MCF 10A (cell line): ENCODE measurements at regions not wholly inside any gene's neighbourhood (a gene's known extent, or its start where the extent isn't known, plus 50 kb on each side); places are given as distances from the start of the nearest gene placed in this dataset.

Source experiments
- BruUV-seq: library from RNA; stranded (reverse); fragments of 400-500 nt; replicated peaks from 2 replicates; lab custom pipeline; 2021; lab: Mats Ljungman, UMichigan
- CTCF ChIA-PET: fragments of 300-600 bp; sonication (Branson Sonifier 250); formaldehyde crosslinking; extraction: SDS; loops from one replicate; lab custom pipeline; 2021; ENCODE audit warnings: antibody characterized with exemption, inconsistent platforms; lab: Yijun Ruan, JAX
- POLR2A ChIA-PET: fragments of 300-600, 350-650 bp; sonication (Branson Sonifier 250); formaldehyde crosslinking; extraction: SDS; loops from one replicate; lab custom pipeline; 2020; ENCODE audit warnings: antibody characterized with exemption, inconsistent platforms; lab: Yijun Ruan, JAX
- DNase-seq: peaks from one replicate; pipeline ENCODE4 v3.0.0-alpha.2; 2018; ENCODE audit not compliant: unreplicated experiment
- H3K27ac Mint-ChIP-seq: one replicate; pipeline ENCODE4 v1.8.0; 2022; ENCODE audit warnings: mild to moderate bottlenecking, low read depth, mixed read lengths; ENCODE audit not compliant: unreplicated experiment
- H3K27me3 Mint-ChIP-seq: one replicate; pipeline ENCODE4 v1.8.0; 2022; ENCODE audit warnings: mixed read lengths; ENCODE audit not compliant: insufficient read depth, unreplicated experiment
- H3K36me3 Mint-ChIP-seq: one replicate; pipeline ENCODE4 v1.8.0; 2022; ENCODE audit warnings: mild to moderate bottlenecking, moderate library complexity, mixed read lengths; ENCODE audit not compliant: insufficient read depth, unreplicated experiment
- H3K4me1 Mint-ChIP-seq: one replicate; pipeline ENCODE4 v1.8.0; 2022; ENCODE audit warnings: mixed read lengths; ENCODE audit not compliant: insufficient read depth, unreplicated experiment
- H3K4me3 Mint-ChIP-seq: one replicate; pipeline ENCODE4 v1.8.0; 2022; ENCODE audit warnings: mild to moderate bottlenecking, moderate library complexity, mixed read lengths; ENCODE audit not compliant: unreplicated experiment
- H3K9me3 Mint-ChIP-seq: one replicate; pipeline ENCODE4 v1.8.0; 2022; ENCODE audit warnings: mixed read lengths; ENCODE audit not compliant: unreplicated experiment
- CTCF ChIP-seq: fragments of 200-600 bp; IDR thresholded peaks from one replicate; pipeline ENCODE4 v1.8.0; 2022; ENCODE audit warnings: antibody characterized with exemption, mild to moderate bottlenecking; ENCODE audit not compliant: unreplicated experiment
- intact Hi-C: fragments of 100-400 bp; cut with micrococcal nuclease; formaldehyde crosslinking; loops from 2 replicates; pipeline ENCODE4 v1.14.1; 2022

- no peak for TF ChIP-seq CTCF
- Mint-ChIP-seq H3K4me1 (peaks cover 6% of the 10 kb centered on the region), H3K36me3 (no peaks in the 10 kb centered on the region), H3K4me3 (no peak overlapping the region), H3K27me3 (no peaks in the 10 kb centered on the region), H3K9me3 (no peaks in the 10 kb centered on the region), H3K27ac (no peak overlapping the region)
- ChIA-PET POLR2A (no interaction called here), CTCF (interaction anchor here (1.0 to 1.4 kb wide), 2 partner anchors 9 to 18 kb away, joined by 3 to 6 read pairs; no protein-coding TSS in a partner anchor)
- intact Hi-C loops = no loop called here
- no TSS peak for BruUV-seq
- no peak for DNase-seq
Measured at GRCh38 chr12:98406378-98406777, 109.0 kb upstream of the TMPO start.

GRCh38 chr12:98408681-98409080 is 106.7 kb upstream of the TMPO start:
- intact Hi-C loops = no loop called here
- Mint-ChIP-seq H3K9me3 (no peaks in the 10 kb centered on the region), H3K4me1 (no peaks in the 10 kb centered on the region), H3K27ac (no peak overlapping the region), H3K4me3 (no peak overlapping the region), H3K27me3 (no peaks in the 10 kb centered on the region), H3K36me3 (no peaks in the 10 kb centered on the region)
- no peak for TF ChIP-seq CTCF
- POLR2A ChIA-PET = no interaction called here
- no TSS peak for BruUV-seq
- CTCF ChIA-PET = interaction anchor here (0.6 to 2.1 kb wide), 5 partner anchors 8 to 196 kb away, joined by 3 to 10 read pairs (median 6); no protein-coding TSS in a partner anchor
- DNase-seq = no peak

GRCh38 chr12:98409548-98409947 is 105.8 kb upstream of the TMPO start:
- intact Hi-C loops = no loop called here
- ChIA-PET POLR2A (interaction anchor here (1.0 kb wide), 1 partner anchor 9 kb away, joined by 3 read pairs; no protein-coding TSS in a partner anchor), CTCF (interaction anchor here (2.1 kb wide), 1 partner anchor 10 kb away, joined by 6 read pairs; no protein-coding TSS in a partner anchor)
- no peak for TF ChIP-seq CTCF
- no peak overlapping the region for H3K4me3 Mint-ChIP-seq
- no peak for DNase-seq
- H3K9me3 Mint-ChIP-seq = no peaks in the 10 kb centered on the region
- H3K27ac Mint-ChIP-seq = no peak overlapping the region
- no peaks in the 10 kb centered on the region for H3K27me3 Mint-ChIP-seq
- no peaks in the 10 kb centered on the region for H3K36me3 Mint-ChIP-seq
- H3K4me1 Mint-ChIP-seq = no peaks in the 10 kb centered on the region
- no TSS peak for BruUV-seq

- intact Hi-C loops = no loop called here
- H3K27me3 Mint-ChIP-seq = no peaks in the 10 kb centered on the region
- no peaks in the 10 kb centered on the region for H3K4me1 Mint-ChIP-seq
- no peak for TF ChIP-seq CTCF
- H3K9me3 Mint-ChIP-seq = no peaks in the 10 kb centered on the region
- H3K27ac Mint-ChIP-seq = no peak overlapping the region
- no TSS peak for BruUV-seq
- DNase-seq = no peak
- no peaks in the 10 kb centered on the region for H3K36me3 Mint-ChIP-seq
- CTCF ChIA-PET = interaction anchor here (1.1 kb wide), 1 partner anchor 12 kb away, joined by 3 read pairs; no protein-coding TSS in a partner anchor
- POLR2A ChIA-PET = interaction anchor here (0.7 kb wide), 1 partner anchor 1623 kb away, joined by 3 read pairs; no protein-coding TSS in a partner anchor
- H3K4me3 Mint-ChIP-seq = no peak overlapping the region
Measured at GRCh38 chr12:98410356-98410755, 105.0 kb upstream of the TMPO start.
